MM.1S (cell line): ENCODE measurements at regions not wholly inside any gene's neighbourhood (a gene's known extent, or its start where the extent isn't known, plus 50 kb on each side); places are given as distances from the start of the nearest gene placed in this dataset.
A peak's percentile ranks its signal among the peaks of the same experiment; 100 is the strongest.

ENCODE experiments used
- DNase-seq: peaks from one replicate; pipeline ENCODE4 v3.0.0-alpha.2; 2015
- H2AFZ ChIP-seq: fragments of 300-600 bp; sonication (generic); 2 replicates; pipeline ENCODE4 v1.6.0; 2016; ENCODE audit warnings: antibody characterized with exemption, low read length
- H3F3A ChIP-seq: fragments of 300-600 bp; sonication (generic); 2 replicates; pipeline ENCODE4 v1.6.1; 2016; ENCODE audit warnings: mild to moderate bottlenecking, antibody characterized with exemption, low read length, moderate library complexity, mixed read lengths; ENCODE audit not compliant: insufficient read depth
- H3K27ac ChIP-seq: fragments of 300-600 bp; sonication (generic); 2 replicates; pipeline ENCODE4 v1.5.1; 2016; ENCODE audit warnings: mild to moderate bottlenecking, low read length
- H3K27me3 ChIP-seq: fragments of 300-600 bp; sonication (generic); replicated peaks from 2 replicates; pipeline ENCODE4 v1.6.0; 2016; ENCODE audit warnings: low read length; ENCODE audit not compliant: insufficient read depth
- H3K36me3 ChIP-seq: fragments of 300-600 bp; sonication (generic); replicated peaks from 2 replicates; pipeline ENCODE4 v1.6.1; 2016; ENCODE audit warnings: mild to moderate bottlenecking, low read length, mixed read lengths; ENCODE audit not compliant: insufficient read depth
- H3K4me1 ChIP-seq: fragments of 300-600 bp; sonication (generic); 2 replicates; pipeline ENCODE4 v1.6.1; 2016; ENCODE audit warnings: low read length, mixed read lengths
- H3K4me2 ChIP-seq: fragments of 300-600 bp; sonication (generic); 2 replicates; pipeline ENCODE4 v1.6.0; 2016; ENCODE audit warnings: low read depth, low read length
- H3K4me3 ChIP-seq: fragments of 300-600 bp; sonication (generic); 2 replicates; pipeline ENCODE4 v1.5.1; 2016; ENCODE audit warnings: low read length, mixed read lengths
- H3K79me2 ChIP-seq: fragments of 300-600 bp; sonication (generic); 2 replicates; pipeline ENCODE4 v1.6.1; 2016; ENCODE audit warnings: mixed run types, low read length, mixed read lengths
- H3K9ac ChIP-seq: fragments of 300-600 bp; sonication (generic); 2 replicates; pipeline ENCODE4 v1.6.1; 2016; ENCODE audit warnings: low read length, mixed read lengths
- H3K9me2 ChIP-seq: fragments of 300-600 bp; sonication (generic); replicated peaks from 2 replicates; pipeline ENCODE4 v1.6.1; 2016; ENCODE audit warnings: mild to moderate bottlenecking, low read length, mixed read lengths; ENCODE audit not compliant: insufficient read depth
- H3K9me3 ChIP-seq: fragments of 300-600 bp; sonication (generic); replicated peaks from 2 replicates; pipeline ENCODE4 v1.6.1; 2016; ENCODE audit warnings: mild to moderate bottlenecking, low read length, mixed read lengths; ENCODE audit not compliant: insufficient read depth
- H4K20me1 ChIP-seq: fragments of 300-600 bp; sonication (generic); 2 replicates; pipeline ENCODE4 v1.6.1; 2016; ENCODE audit warnings: mild to moderate bottlenecking, low read length, moderate library complexity, mixed read lengths; ENCODE audit not compliant: insufficient read depth
- EZH2 ChIP-seq: fragments of 300-600 bp; sonication (generic); optimal IDR thresholded peaks from 2 replicates; pipeline ENCODE3; 2017; ENCODE audit warnings: low read depth, mild to moderate bottlenecking, antibody characterized with exemption, low read length, mixed read lengths
- EZH2phosphoT487 ChIP-seq: fragments of 300-600 bp; sonication (generic); IDR thresholded peaks from 2 replicates; pipeline ENCODE4 v1.6.1; 2018; ENCODE audit warnings: antibody characterized with exemption, low read length
- TF ChIP-seq, protein P1 (sequence below): fragments of 300-600 bp; sonication (generic); IDR thresholded peaks from 2 replicates; pipeline ENCODE4 v1.5.1; 2016; ENCODE audit warnings: antibody characterized with exemption, low read length, mixed read lengths

DNA sequence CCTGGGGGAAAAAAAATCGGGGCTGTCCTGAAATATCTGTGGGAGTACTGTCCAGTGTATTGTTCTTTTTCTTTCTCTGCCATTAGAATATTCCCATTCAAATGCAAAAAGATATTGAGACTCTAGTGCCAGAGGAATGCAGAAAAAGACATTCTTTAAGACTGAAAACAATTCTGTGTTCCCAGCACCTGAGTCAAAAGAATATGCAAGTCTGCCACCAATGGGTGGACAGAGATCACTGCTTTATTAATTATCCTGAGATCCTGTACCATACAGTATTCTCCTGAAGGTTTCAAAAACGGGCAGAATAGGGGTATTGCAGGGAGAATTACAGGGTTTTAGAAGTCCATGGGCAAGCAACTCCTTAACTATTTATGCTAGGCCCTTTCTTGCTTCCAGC lies 361.8 kb downstream of the C12orf50 start:
- Histone ChIP-seq H4K20me1 (no peaks in the 10 kb centered on the region), H3K36me3 (no peaks in the 10 kb centered on the region), H3F3A (no peaks in the 10 kb centered on the region; the same call in 1 of the 2 replicates), H3K27me3 (no peaks in the 10 kb centered on the region; the same call in 1 of the 2 replicates), H2AFZ (no peak overlapping the region), H3K4me3 (no peak overlapping the region), H3K4me1 (peaks cover 2% of the 10 kb centered on the region; the same call in 1 of the 2 replicates), H3K9me2 (no peaks in the 10 kb centered on the region), H3K9ac (no peak overlapping the region), H3K79me2 (no peaks in the 10 kb centered on the region), H3K27ac (no peak overlapping the region), H3K4me2 (no peak overlapping the region), H3K9me3 (no peaks in the 10 kb centered on the region)
- TF ChIP-seq, protein P1, sequence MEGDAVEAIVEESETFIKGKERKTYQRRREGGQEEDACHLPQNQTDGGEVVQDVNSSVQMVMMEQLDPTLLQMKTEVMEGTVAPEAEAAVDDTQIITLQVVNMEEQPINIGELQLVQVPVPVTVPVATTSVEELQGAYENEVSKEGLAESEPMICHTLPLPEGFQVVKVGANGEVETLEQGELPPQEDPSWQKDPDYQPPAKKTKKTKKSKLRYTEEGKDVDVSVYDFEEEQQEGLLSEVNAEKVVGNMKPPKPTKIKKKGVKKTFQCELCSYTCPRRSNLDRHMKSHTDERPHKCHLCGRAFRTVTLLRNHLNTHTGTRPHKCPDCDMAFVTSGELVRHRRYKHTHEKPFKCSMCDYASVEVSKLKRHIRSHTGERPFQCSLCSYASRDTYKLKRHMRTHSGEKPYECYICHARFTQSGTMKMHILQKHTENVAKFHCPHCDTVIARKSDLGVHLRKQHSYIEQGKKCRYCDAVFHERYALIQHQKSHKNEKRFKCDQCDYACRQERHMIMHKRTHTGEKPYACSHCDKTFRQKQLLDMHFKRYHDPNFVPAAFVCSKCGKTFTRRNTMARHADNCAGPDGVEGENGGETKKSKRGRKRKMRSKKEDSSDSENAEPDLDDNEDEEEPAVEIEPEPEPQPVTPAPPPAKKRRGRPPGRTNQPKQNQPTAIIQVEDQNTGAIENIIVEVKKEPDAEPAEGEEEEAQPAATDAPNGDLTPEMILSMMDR = peak; percentile 33
- TF ChIP-seq EZH2phosphoT487 = no peak
- peak; percentile 23 for DNase-seq

GRCh38 chr12:87661786-87662377 lies 367.3 kb downstream of the C12orf50 start:
- no peaks in the 10 kb centered on the region for H3K79me2 ChIP-seq
- H4K20me1 ChIP-seq = no peaks in the 10 kb centered on the region
- H3K9ac ChIP-seq = no peak overlapping the region
- no peaks in the 10 kb centered on the region for H3K9me2 ChIP-seq
- H3K36me3 ChIP-seq = no peaks in the 10 kb centered on the region
- DNase-seq = peak; percentile 59
- H3K4me3 ChIP-seq = no peak overlapping the region
- H2AFZ ChIP-seq = no peak overlapping the region
- TF ChIP-seq EZH2phosphoT487 = no peak
- TF ChIP-seq, protein P1 = no peak
- TF ChIP-seq EZH2 = no peak
- no peak overlapping the region for H3K27ac ChIP-seq
- no peaks in the 10 kb centered on the region for H3K27me3 ChIP-seq
- H3K4me2 ChIP-seq = peak overlapping the region; percentile 18; the same call in 1 of the 2 replicates
- H3F3A ChIP-seq = no peaks in the 10 kb centered on the region
- no peaks in the 10 kb centered on the region for H3K9me3 ChIP-seq
- H3K4me1 ChIP-seq = peaks cover 6% of the 10 kb centered on the region; the same call in 1 of the 2 replicates

DNA sequence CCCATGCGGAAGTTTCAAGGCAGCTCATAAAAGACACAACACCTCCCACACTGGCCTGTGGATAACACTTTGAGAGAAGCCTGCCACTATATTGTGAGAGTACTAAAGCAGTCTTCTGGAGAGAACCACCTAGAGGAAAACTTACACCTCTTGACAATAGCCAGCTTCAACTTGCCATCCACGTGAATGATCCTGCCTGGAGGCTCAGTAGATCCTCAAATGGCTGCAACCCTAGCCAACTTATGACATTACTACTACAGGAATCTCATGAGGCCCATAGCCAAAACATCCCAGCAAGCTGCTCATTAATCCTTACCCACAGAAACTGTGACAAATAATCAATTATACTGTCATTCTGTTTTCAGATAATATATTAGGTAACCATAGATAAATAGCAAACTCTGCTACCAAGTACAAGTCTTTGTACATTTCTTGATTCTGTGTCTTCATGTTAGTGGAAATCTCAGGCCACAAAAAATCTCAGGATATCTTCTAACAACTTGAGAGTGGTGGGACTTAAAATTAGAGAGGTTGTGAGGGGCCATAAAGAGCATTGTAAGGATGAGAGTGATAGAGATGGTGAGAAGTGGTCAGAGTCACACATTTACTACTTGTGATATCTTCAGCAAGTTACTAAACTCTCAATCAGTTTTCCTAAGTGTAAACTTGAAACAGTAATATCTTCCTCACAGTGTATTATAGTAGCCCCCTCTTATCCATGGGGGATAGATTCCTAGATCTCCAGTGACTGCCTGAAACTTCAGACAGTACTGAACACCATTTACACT lies 368.0 kb downstream of the C12orf50 start:
- Histone ChIP-seq H3K27me3 (no peaks in the 10 kb centered on the region), H3K27ac (no peak overlapping the region), H4K20me1 (no peaks in the 10 kb centered on the region), H3F3A (no peaks in the 10 kb centered on the region), H3K9me2 (no peaks in the 10 kb centered on the region), H3K4me3 (no peak overlapping the region), H3K4me1 (peaks cover 6% of the 10 kb centered on the region; the same call in 1 of the 2 replicates), H2AFZ (no peak overlapping the region), H3K4me2 (no peak overlapping the region), H3K79me2 (no peaks in the 10 kb centered on the region), H3K36me3 (no peaks in the 10 kb centered on the region), H3K9me3 (no peaks in the 10 kb centered on the region), H3K9ac (no peak overlapping the region)
- TF ChIP-seq, protein P1 = no peak
- no peak for TF ChIP-seq EZH2phosphoT487
- TF ChIP-seq EZH2 = no peak
- DNase-seq = no peak
